ENCODE measurements at regions not wholly inside any gene's neighbourhood (a gene's known extent, or its start where the extent isn't known, plus 50 kb on each side); places are given as distances from the start of the nearest gene placed in this dataset.

GRCh38 chr7:42621543-42622219, 290.2 kb downstream of the C7orf25 start:
- no peak for TF ChIP-seq CTCF (conservative IDR thresholded peaks at IDR 0.05)
- no peaks in the 10 kb centered on the region for H3K4me1 Mint-ChIP-seq
- H3K4me3 Mint-ChIP-seq = no peak overlapping the region
- H3K27me3 ChIP-seq (ENCODE audit: control insufficient read depth, insufficient read depth, low read length, poor library complexity, severe bottlenecking) = no peaks in the 10 kb centered on the region
- H3K9me3 ChIP-seq (ENCODE audit: control insufficient read depth, low read length) = no peaks in the 10 kb centered on the region
- H3K27ac ChIP-seq (ENCODE audit: low read depth, low read length) = no peak overlapping the region
- H3K36me3 ChIP-seq (ENCODE audit: control insufficient read depth, insufficient read depth, low read length) = no peaks in the 10 kb centered on the region
- H3K9me3 Mint-ChIP-seq = no peaks in the 10 kb centered on the region
- H3K27ac Mint-ChIP-seq = no peak overlapping the region
- no peak for DNase-seq
- H3K4me1 ChIP-seq (ENCODE audit: control insufficient read depth, insufficient read depth, low read length) = no peaks in the 10 kb centered on the region
- no peaks in the 10 kb centered on the region for H3K36me3 Mint-ChIP-seq (ENCODE audit: low read depth)
- H3K9ac ChIP-seq (ENCODE audit: extremely low read depth, low read length, poor library complexity, severe bottlenecking) = no peak overlapping the region
- WGBS, 2 experiments (ENCODE audit: insufficient coverage in 1 of 2, insufficient read length in 1 of 2) = 92 to 94% methylated on average over 2 to 3 of the region's 3 CpGs
- H3K27me3 Mint-ChIP-seq (ENCODE audit: insufficient read depth) = no peaks in the 10 kb centered on the region
- no peak overlapping the region for H3K4me3 ChIP-seq (ENCODE audit: low read length)

GRCh38 chr7:42618651-42619360, 293.1 kb downstream of the C7orf25 start:
- Histone ChIP-seq H3K27me3 (ENCODE audit: control insufficient read depth, insufficient read depth, low read length, poor library complexity, severe bottlenecking) (no peaks in the 10 kb centered on the region), H3K36me3 (ENCODE audit: control insufficient read depth, insufficient read depth, low read length) (no peaks in the 10 kb centered on the region), H3K4me3 (ENCODE audit: low read length) (no peak overlapping the region), H3K4me1 (ENCODE audit: control insufficient read depth, insufficient read depth, low read length) (no peaks in the 10 kb centered on the region), H3K27ac (ENCODE audit: low read depth, low read length) (no peak overlapping the region), H3K9me3 (ENCODE audit: control insufficient read depth, low read length) (no peaks in the 10 kb centered on the region), H3K9ac (ENCODE audit: extremely low read depth, low read length, poor library complexity, severe bottlenecking) (no peak overlapping the region)
- DNase-seq = no peak
- H3K36me3 Mint-ChIP-seq (ENCODE audit: low read depth) = no peaks in the 10 kb centered on the region
- peak; percentile 41 for TF ChIP-seq CTCF (conservative IDR thresholded peaks at IDR 0.05)
- H3K27ac Mint-ChIP-seq = no peak overlapping the region
- H3K9me3 Mint-ChIP-seq = no peaks in the 10 kb centered on the region
- no peaks in the 10 kb centered on the region for H3K4me1 Mint-ChIP-seq
- no peaks in the 10 kb centered on the region for H3K27me3 Mint-ChIP-seq (ENCODE audit: insufficient read depth)
- WGBS, 2 experiments (ENCODE audit: insufficient coverage in 1 of 2, insufficient read length in 1 of 2) = 89 to 90% methylated on average over 6 to 7 of the region's 7 CpGs
- H3K4me3 Mint-ChIP-seq = no peak overlapping the region

GRCh38 chr7:42617806-42618457, 293.9 kb downstream of the C7orf25 start:
- H3K27me3 Mint-ChIP-seq (ENCODE audit: insufficient read depth) = no peaks in the 10 kb centered on the region
- no peak overlapping the region for H3K4me3 ChIP-seq (ENCODE audit: low read length)
- H3K4me1 ChIP-seq (ENCODE audit: control insufficient read depth, insufficient read depth, low read length) = no peaks in the 10 kb centered on the region
- H3K4me1 Mint-ChIP-seq = no peaks in the 10 kb centered on the region
- no peak overlapping the region for H3K4me3 Mint-ChIP-seq
- peak; percentile 60 for TF ChIP-seq CTCF (conservative IDR thresholded peaks at IDR 0.05)
- no peaks in the 10 kb centered on the region for H3K27me3 ChIP-seq (ENCODE audit: control insufficient read depth, insufficient read depth, low read length, poor library complexity, severe bottlenecking)
- H3K36me3 ChIP-seq (ENCODE audit: control insufficient read depth, insufficient read depth, low read length) = no peaks in the 10 kb centered on the region
- H3K27ac ChIP-seq (ENCODE audit: low read depth, low read length) = no peak overlapping the region
- H3K36me3 Mint-ChIP-seq (ENCODE audit: low read depth) = no peaks in the 10 kb centered on the region
- peak; percentile 74 for DNase-seq
- 82 to 83% methylated on average over 5 to 8 of the region's 8 CpGs for WGBS, 2 experiments (ENCODE audit: insufficient coverage in 1 of 2, insufficient read length in 1 of 2)
- H3K9ac ChIP-seq (ENCODE audit: extremely low read depth, low read length, poor library complexity, severe bottlenecking) = no peak overlapping the region
- no peaks in the 10 kb centered on the region for H3K9me3 Mint-ChIP-seq
- H3K9me3 ChIP-seq (ENCODE audit: control insufficient read depth, low read length) = no peaks in the 10 kb centered on the region
- no peak overlapping the region for H3K27ac Mint-ChIP-seq

All from endodermal cell (in vitro differentiated cells).